ENCODE measurements at regions not wholly inside any gene's neighbourhood (a gene's known extent, or its start where the extent isn't known, plus 50 kb on each side); places are given as distances from the start of the nearest gene placed in this dataset.

DNA sequence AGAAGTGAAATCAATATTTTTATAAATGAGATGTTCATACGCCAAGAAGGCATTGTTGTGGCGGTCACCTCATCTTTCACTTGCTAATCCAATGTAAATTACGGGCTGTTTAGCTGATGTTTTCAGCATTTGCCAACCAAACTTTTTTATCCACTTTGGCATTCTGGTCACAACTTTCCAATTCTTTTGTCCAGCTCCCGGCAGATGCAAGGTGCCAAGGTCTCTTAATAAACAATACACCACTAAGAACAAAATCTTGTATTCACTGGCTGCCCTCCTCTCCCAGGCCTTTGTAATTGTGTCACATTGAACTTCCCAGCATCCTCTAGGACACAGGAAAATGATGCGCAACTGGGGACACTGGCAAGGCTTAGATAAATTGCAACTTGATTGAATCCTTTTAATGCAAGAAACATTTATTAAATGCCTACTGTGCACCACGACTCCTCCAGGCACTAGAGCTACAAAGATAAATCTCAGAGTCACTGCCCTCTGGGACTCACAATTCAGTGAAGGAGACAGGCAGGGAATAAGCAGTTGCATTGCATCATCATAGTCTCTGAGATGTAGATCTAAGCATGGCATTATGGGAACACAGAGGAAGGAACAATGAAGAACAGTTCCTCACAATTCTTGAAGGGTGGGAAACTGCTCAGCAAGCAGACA, 165.4 kb upstream of the C16orf82 start:
- Histone ChIP-seq H3K4me1 (ENCODE audit: insufficient read depth, low read length, poor library complexity, severe bottlenecking) (no peaks in the 10 kb centered on the region), H3K4me3 (ENCODE audit: low read depth, low read length, poor library complexity, severe bottlenecking) (no peak overlapping the region), H3K4me2 (ENCODE audit: low read length) (no peak overlapping the region), H3K27ac (ENCODE audit: low read depth, low read length, poor library complexity, severe bottlenecking) (no peak overlapping the region), H4K20me1 (ENCODE audit: insufficient read depth, low read length) (no peaks in the 10 kb centered on the region), H3K79me2 (ENCODE audit: insufficient read depth, low read depth, low read length) (no peaks in the 10 kb centered on the region), H3K36me3 (ENCODE audit: insufficient read depth, low read length) (no peaks in the 10 kb centered on the region), H2AFZ (ENCODE audit: low read length) (no peak overlapping the region), H3K9me2 (ENCODE audit: insufficient read depth, low read length) (no peaks in the 10 kb centered on the region), H3K9me3 (ENCODE audit: low read length) (no peaks in the 10 kb centered on the region)
- no TSS peak for BruUV-seq (replicated peaks)
- intact Hi-C loops (cut with micrococcal nuclease; ENCODE audit: unreplicated experiment), result no loop called here
- TF ChIP-seq, protein P1, sequence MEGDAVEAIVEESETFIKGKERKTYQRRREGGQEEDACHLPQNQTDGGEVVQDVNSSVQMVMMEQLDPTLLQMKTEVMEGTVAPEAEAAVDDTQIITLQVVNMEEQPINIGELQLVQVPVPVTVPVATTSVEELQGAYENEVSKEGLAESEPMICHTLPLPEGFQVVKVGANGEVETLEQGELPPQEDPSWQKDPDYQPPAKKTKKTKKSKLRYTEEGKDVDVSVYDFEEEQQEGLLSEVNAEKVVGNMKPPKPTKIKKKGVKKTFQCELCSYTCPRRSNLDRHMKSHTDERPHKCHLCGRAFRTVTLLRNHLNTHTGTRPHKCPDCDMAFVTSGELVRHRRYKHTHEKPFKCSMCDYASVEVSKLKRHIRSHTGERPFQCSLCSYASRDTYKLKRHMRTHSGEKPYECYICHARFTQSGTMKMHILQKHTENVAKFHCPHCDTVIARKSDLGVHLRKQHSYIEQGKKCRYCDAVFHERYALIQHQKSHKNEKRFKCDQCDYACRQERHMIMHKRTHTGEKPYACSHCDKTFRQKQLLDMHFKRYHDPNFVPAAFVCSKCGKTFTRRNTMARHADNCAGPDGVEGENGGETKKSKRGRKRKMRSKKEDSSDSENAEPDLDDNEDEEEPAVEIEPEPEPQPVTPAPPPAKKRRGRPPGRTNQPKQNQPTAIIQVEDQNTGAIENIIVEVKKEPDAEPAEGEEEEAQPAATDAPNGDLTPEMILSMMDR (conservative IDR thresholded peaks at IDR 0.05; ENCODE audit: low read length), result no peak
- no peak for TF ChIP-seq EZH2phosphoT487 (IDR thresholded peaks at IDR 0.05; ENCODE audit: borderline replicate concordance, low read depth, low read length)
- ChIA-PET POLR2A (no interaction called here), CTCF (ENCODE audit: unreplicated experiment) (no interaction called here)
- no peak for DNase-seq (ENCODE audit: low spot score)

DNA sequence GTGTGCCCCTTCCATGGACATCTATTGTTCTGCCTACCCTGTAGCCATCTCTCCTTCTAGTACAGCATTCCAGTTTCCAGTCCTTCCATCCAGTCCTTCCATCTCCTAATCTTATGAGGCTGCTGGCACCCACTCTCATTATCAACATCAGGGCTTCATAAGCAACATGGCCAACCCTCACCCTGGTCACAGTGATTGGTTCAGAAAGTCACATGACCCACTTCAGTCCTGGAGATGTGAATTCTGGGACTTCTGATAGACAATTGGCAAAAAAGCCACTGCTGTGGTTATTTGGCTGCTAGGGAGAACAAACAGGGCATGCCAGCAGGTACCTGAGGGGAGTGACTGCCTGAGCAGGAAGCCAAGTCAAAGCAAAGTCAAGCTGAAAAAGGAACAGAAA, 164.7 kb upstream of the C16orf82 start:
- Histone ChIP-seq H3K79me2 (ENCODE audit: insufficient read depth, low read depth, low read length) (no peaks in the 10 kb centered on the region), H2AFZ (ENCODE audit: low read length) (no peak overlapping the region), H3K4me2 (ENCODE audit: low read length) (no peak overlapping the region), H3K9me3 (ENCODE audit: low read length) (no peaks in the 10 kb centered on the region), H4K20me1 (ENCODE audit: insufficient read depth, low read length) (no peaks in the 10 kb centered on the region), H3K9me2 (ENCODE audit: insufficient read depth, low read length) (no peaks in the 10 kb centered on the region), H3K36me3 (ENCODE audit: insufficient read depth, low read length) (no peaks in the 10 kb centered on the region), H3K27ac (ENCODE audit: low read depth, low read length, poor library complexity, severe bottlenecking) (no peak overlapping the region), H3K4me1 (ENCODE audit: insufficient read depth, low read length, poor library complexity, severe bottlenecking) (no peaks in the 10 kb centered on the region), H3K4me3 (ENCODE audit: low read depth, low read length, poor library complexity, severe bottlenecking) (no peak overlapping the region)
- TF ChIP-seq EZH2phosphoT487 (IDR thresholded peaks at IDR 0.05; ENCODE audit: borderline replicate concordance, low read depth, low read length), result no peak
- TF ChIP-seq, protein P1 (conservative IDR thresholded peaks at IDR 0.05; ENCODE audit: low read length), result no peak
- ChIA-PET POLR2A (no interaction called here), CTCF (ENCODE audit: unreplicated experiment) (no interaction called here)
- no peak for DNase-seq (ENCODE audit: low spot score)
- BruUV-seq (replicated peaks), result no TSS peak
- intact Hi-C loops (cut with micrococcal nuclease; ENCODE audit: unreplicated experiment), result no loop called here

DNA sequence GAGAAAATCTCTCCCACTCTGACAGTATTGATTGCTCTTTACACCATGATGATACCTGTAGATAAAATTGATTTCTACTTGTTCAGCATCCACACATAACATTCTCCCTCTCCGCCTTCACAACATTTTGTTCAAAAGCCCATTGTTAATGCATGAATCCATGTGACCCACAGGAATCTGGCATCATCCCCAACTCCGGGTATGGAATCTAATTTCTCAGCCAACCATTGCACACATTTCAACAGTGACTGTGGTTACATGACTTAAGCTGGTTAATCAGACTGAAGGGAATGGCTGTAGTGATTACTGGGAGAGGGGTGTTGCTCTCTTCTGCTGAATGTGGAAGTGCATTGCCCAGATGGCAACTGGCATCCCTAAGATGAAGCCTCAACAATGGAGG, 161.4 kb upstream of the C16orf82 start:
- H4K20me1 ChIP-seq (ENCODE audit: insufficient read depth, low read length), result no peaks in the 10 kb centered on the region
- no peak overlapping the region for H3K4me2 ChIP-seq (ENCODE audit: low read length)
- H3K79me2 ChIP-seq (ENCODE audit: insufficient read depth, low read depth, low read length), result no peaks in the 10 kb centered on the region
- H3K27ac ChIP-seq (ENCODE audit: low read depth, low read length, poor library complexity, severe bottlenecking), result no peak overlapping the region
- DNase-seq (ENCODE audit: low spot score), result no peak
- H3K9me3 ChIP-seq (ENCODE audit: low read length), result no peaks in the 10 kb centered on the region
- no peaks in the 10 kb centered on the region for H3K36me3 ChIP-seq (ENCODE audit: insufficient read depth, low read length)
- CTCF ChIA-PET (ENCODE audit: unreplicated experiment), result no interaction called here
- BruUV-seq (replicated peaks), result no TSS peak
- H2AFZ ChIP-seq (ENCODE audit: low read length), result no peak overlapping the region
- no peaks in the 10 kb centered on the region for H3K4me1 ChIP-seq (ENCODE audit: insufficient read depth, low read length, poor library complexity, severe bottlenecking)
- H3K9me2 ChIP-seq (ENCODE audit: insufficient read depth, low read length), result no peaks in the 10 kb centered on the region
- TF ChIP-seq, protein P1 (conservative IDR thresholded peaks at IDR 0.05; ENCODE audit: low read length), result no peak
- POLR2A ChIA-PET, result no interaction called here
- intact Hi-C loops (cut with micrococcal nuclease; ENCODE audit: unreplicated experiment), result no loop called here
- H3K4me3 ChIP-seq (ENCODE audit: low read depth, low read length, poor library complexity, severe bottlenecking), result no peak overlapping the region
